ENCODE measurements at regions not wholly inside any gene's neighbourhood (a gene's known extent, or its start where the extent isn't known, plus 50 kb on each side); places are given as distances from the start of the nearest gene placed in this dataset.

DNA sequence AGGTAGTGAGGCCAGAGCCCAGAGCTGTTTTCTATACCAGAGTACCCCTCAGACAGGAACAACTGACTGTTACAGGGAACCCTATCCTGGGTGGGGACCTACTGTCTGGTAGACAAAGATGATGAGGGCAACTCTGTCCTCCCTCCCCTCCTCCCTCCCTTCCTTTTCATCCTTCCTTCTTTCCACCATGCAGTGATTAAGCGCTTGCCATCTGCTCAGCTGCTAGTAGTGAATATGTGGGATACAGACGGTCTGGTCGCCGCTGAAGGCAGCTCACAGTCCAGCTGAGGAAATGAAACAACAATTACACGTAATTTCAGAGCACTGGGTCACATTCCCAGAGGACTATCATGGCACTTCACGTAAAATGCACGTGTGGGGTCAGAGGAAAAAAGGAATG lies 597.1 kb downstream of the BUD13 start:
- no peaks in the 10 kb centered on the region for H3K79me2 ChIP-seq (replicated peaks; ENCODE audit: insufficient read depth)
- no peaks in the 10 kb centered on the region for H3F3A ChIP-seq (replicated peaks; ENCODE audit: low read depth)
- no peak overlapping the region for H3K27ac ChIP-seq (ENCODE audit: low read depth)
- H3K9me2 ChIP-seq (ENCODE audit: insufficient read depth): no peaks in the 10 kb centered on the region
- H4K20me1 ChIP-seq (replicated peaks; ENCODE audit: insufficient read depth): no peaks in the 10 kb centered on the region
- ATAC-seq: no peak
- Mint-ChIP-seq H3K36me3 (ENCODE audit: low read depth) (no peaks in the 10 kb centered on the region), H3K27me3 (ENCODE audit: insufficient read depth, low read depth, poor library complexity) (peaks cover 13% of the 10 kb centered on the region), H3K4me3 (no peak overlapping the region), H3K9me3 (no peaks in the 10 kb centered on the region), H3K27ac (no peak overlapping the region), H3K4me1 (peaks cover 54% of the 10 kb centered on the region)
- H3K4me3 ChIP-seq: no peak overlapping the region
- DNase-seq (ENCODE audit: low spot score): no peak
- TF ChIP-seq, protein P1, sequence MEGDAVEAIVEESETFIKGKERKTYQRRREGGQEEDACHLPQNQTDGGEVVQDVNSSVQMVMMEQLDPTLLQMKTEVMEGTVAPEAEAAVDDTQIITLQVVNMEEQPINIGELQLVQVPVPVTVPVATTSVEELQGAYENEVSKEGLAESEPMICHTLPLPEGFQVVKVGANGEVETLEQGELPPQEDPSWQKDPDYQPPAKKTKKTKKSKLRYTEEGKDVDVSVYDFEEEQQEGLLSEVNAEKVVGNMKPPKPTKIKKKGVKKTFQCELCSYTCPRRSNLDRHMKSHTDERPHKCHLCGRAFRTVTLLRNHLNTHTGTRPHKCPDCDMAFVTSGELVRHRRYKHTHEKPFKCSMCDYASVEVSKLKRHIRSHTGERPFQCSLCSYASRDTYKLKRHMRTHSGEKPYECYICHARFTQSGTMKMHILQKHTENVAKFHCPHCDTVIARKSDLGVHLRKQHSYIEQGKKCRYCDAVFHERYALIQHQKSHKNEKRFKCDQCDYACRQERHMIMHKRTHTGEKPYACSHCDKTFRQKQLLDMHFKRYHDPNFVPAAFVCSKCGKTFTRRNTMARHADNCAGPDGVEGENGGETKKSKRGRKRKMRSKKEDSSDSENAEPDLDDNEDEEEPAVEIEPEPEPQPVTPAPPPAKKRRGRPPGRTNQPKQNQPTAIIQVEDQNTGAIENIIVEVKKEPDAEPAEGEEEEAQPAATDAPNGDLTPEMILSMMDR (conservative IDR thresholded peaks at IDR 0.05; ENCODE audit: low read depth in 2 of 2): no peak
- TF ChIP-seq, protein P2, sequence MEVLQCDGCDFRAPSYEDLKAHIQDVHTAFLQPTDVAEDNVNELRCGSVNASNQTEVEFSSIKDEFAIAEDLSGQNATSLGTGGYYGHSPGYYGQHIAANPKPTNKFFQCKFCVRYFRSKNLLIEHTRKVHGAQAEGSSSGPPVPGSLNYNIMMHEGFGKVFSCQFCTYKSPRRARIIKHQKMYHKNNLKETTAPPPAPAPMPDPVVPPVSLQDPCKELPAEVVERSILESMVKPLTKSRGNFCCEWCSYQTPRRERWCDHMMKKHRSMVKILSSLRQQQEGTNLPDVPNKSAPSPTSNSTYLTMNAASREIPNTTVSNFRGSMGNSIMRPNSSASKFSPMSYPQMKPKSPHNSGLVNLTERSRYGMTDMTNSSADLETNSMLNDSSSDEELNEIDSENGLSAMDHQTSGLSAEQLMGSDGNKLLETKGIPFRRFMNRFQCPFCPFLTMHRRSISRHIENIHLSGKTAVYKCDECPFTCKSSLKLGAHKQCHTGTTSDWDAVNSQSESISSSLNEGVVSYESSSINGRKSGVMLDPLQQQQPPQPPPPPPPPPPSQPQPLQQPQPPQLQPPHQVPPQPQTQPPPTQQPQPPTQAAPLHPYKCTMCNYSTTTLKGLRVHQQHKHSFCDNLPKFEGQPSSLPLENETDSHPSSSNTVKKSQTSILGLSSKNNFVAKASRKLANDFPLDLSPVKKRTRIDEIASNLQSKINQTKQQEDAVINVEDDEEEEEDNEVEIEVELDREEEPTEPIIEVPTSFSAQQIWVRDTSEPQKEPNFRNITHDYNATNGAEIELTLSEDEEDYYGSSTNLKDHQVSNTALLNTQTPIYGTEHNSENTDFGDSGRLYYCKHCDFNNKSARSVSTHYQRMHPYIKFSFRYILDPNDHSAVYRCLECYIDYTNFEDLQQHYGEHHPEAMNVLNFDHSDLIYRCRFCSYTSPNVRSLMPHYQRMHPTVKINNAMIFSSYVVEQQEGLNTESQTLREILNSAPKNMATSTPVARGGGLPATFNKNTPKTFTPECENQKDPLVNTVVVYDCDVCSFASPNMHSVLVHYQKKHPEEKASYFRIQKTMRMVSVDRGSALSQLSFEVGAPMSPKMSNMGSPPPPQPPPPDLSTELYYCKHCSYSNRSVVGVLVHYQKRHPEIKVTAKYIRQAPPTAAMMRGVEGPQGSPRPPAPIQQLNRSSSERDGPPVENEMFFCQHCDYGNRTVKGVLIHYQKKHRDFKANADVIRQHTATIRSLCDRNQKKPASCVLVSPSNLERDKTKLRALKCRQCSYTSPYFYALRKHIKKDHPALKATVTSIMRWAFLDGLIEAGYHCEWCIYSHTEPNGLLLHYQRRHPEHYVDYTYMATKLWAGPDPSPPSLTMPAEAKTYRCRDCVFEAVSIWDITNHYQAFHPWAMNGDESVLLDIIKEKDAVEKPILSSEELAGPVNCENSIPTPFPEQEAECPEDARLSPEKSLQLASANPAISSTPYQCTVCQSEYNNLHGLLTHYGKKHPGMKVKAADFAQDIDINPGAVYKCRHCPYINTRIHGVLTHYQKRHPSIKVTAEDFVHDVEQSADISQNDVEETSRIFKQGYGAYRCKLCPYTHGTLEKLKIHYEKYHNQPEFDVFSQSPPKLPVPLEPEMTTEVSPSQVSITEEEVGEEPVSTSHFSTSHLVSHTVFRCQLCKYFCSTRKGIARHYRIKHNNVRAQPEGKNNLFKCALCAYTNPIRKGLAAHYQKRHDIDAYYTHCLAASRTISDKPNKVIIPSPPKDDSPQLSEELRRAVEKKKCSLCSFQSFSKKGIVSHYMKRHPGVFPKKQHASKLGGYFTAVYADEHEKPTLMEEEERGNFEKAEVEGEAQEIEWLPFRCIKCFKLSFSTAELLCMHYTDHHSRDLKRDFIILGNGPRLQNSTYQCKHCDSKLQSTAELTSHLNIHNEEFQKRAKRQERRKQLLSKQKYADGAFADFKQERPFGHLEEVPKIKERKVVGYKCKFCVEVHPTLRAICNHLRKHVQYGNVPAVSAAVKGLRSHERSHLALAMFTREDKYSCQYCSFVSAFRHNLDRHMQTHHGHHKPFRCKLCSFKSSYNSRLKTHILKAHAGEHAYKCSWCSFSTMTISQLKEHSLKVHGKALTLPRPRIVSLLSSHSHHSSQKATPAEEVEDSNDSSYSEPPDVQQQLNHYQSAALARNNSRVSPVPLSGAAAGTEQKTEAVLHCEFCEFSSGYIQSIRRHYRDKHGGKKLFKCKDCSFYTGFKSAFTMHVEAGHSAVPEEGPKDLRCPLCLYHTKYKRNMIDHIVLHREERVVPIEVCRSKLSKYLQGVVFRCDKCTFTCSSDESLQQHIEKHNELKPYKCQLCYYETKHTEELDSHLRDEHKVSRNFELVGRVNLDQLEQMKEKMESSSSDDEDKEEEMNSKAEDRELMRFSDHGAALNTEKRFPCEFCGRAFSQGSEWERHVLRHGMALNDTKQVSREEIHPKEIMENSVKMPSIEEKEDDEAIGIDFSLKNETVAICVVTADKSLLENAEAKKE (CRISPR knock-in tag; IDR thresholded peaks at IDR 0.05): no peak
- TF ChIP-seq CREB1 (CRISPR knock-in tag; IDR thresholded peaks at IDR 0.05; ENCODE audit: low read depth) (no peak), STAT1 (IDR thresholded peaks at IDR 0.05; ENCODE audit: unreplicated experiment) (no peak), EZH2phosphoT487 (IDR thresholded peaks at IDR 0.05; ENCODE audit: unreplicated experiment) (no peak), EZH2 (IDR thresholded peaks at IDR 0.05; ENCODE audit: low read depth, unreplicated experiment) (no peak), POLR2AphosphoS5 (IDR thresholded peaks at IDR 0.05; ENCODE audit: low read depth) (no peak), JUNB (IDR thresholded peaks at IDR 0.05; ENCODE audit: unreplicated experiment) (no peak), NANOG (IDR thresholded peaks at IDR 0.05; ENCODE audit: borderline replicate concordance) (no peak), ZNF114 (CRISPR knock-in tag; IDR thresholded peaks at IDR 0.05) (no peak), ZNF331 (CRISPR knock-in tag; IDR thresholded peaks at IDR 0.05; ENCODE audit: low read depth) (no peak)
- TF ChIP-seq, protein P3, sequence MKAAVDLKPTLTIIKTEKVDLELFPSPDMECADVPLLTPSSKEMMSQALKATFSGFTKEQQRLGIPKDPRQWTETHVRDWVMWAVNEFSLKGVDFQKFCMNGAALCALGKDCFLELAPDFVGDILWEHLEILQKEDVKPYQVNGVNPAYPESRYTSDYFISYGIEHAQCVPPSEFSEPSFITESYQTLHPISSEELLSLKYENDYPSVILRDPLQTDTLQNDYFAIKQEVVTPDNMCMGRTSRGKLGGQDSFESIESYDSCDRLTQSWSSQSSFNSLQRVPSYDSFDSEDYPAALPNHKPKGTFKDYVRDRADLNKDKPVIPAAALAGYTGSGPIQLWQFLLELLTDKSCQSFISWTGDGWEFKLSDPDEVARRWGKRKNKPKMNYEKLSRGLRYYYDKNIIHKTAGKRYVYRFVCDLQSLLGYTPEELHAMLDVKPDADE (IDR thresholded peaks at IDR 0.05): no peak
- TF ChIP-seq, protein P4, sequence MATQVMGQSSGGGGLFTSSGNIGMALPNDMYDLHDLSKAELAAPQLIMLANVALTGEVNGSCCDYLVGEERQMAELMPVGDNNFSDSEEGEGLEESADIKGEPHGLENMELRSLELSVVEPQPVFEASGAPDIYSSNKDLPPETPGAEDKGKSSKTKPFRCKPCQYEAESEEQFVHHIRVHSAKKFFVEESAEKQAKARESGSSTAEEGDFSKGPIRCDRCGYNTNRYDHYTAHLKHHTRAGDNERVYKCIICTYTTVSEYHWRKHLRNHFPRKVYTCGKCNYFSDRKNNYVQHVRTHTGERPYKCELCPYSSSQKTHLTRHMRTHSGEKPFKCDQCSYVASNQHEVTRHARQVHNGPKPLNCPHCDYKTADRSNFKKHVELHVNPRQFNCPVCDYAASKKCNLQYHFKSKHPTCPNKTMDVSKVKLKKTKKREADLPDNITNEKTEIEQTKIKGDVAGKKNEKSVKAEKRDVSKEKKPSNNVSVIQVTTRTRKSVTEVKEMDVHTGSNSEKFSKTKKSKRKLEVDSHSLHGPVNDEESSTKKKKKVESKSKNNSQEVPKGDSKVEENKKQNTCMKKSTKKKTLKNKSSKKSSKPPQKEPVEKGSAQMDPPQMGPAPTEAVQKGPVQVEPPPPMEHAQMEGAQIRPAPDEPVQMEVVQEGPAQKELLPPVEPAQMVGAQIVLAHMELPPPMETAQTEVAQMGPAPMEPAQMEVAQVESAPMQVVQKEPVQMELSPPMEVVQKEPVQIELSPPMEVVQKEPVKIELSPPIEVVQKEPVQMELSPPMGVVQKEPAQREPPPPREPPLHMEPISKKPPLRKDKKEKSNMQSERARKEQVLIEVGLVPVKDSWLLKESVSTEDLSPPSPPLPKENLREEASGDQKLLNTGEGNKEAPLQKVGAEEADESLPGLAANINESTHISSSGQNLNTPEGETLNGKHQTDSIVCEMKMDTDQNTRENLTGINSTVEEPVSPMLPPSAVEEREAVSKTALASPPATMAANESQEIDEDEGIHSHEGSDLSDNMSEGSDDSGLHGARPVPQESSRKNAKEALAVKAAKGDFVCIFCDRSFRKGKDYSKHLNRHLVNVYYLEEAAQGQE (IDR thresholded peaks at IDR 0.05; ENCODE audit: unreplicated experiment): no peak
- H3K4me1 ChIP-seq (ENCODE audit: insufficient read depth): peaks cover 25% of the 10 kb centered on the region
- H3K27me3 ChIP-seq (ENCODE audit: insufficient read depth): no peaks in the 10 kb centered on the region
- no peak overlapping the region for H3K4me2 ChIP-seq
- H2AFZ ChIP-seq: no peak overlapping the region
- H3K36me3 ChIP-seq (ENCODE audit: insufficient read depth): no peaks in the 10 kb centered on the region
